Activated T-helper 2 cell treated with anti-CD3 and anti-CD28 coated beads, Interferon-gamma antibody, Interleukin-2, Interleukin-4, amounts not matched to agents 10 μg/mL and 5 μg/mL and 100 μg/mL, durations not matched to agents 14 hours and 24 hours and 36 hours (primary cell): ENCODE measurements at regions not wholly inside any gene's neighbourhood (a gene's known extent, or its start where the extent isn't known, plus 50 kb on each side); places are given as distances from the start of the nearest gene placed in this dataset.

Experiments used
- DNase-seq: peaks from one replicate; pipeline ENCODE4 v3.0.0; 2021; ENCODE audit warnings: low spot score
- H3K27ac Mint-ChIP-seq: one replicate; pipeline ENCODE4 v1.8.0; 2021; ENCODE audit warnings: mixed read lengths
- H3K27me3 Mint-ChIP-seq: one replicate; pipeline ENCODE4 v1.8.0; 2021; ENCODE audit warnings: low read depth, mixed read lengths
- H3K36me3 Mint-ChIP-seq: one replicate; pipeline ENCODE4 v1.8.0; 2021; ENCODE audit warnings: low read depth, mixed read lengths
- H3K4me1 Mint-ChIP-seq: one replicate; pipeline ENCODE4 v1.8.0; 2021; ENCODE audit warnings: low read depth, mixed read lengths
- H3K4me3 Mint-ChIP-seq: one replicate; pipeline ENCODE4 v1.8.0; 2021; ENCODE audit warnings: low read depth, mild to moderate bottlenecking, moderate library complexity, mixed read lengths
- H3K9me3 Mint-ChIP-seq: one replicate; pipeline ENCODE4 v1.8.0; 2021; ENCODE audit warnings: mixed read lengths
- intact Hi-C: fragments of 100-400 bp; cut with micrococcal nuclease; formaldehyde crosslinking; loops from one replicate; pipeline ENCODE4 v1.15.1; 2023

DNA sequence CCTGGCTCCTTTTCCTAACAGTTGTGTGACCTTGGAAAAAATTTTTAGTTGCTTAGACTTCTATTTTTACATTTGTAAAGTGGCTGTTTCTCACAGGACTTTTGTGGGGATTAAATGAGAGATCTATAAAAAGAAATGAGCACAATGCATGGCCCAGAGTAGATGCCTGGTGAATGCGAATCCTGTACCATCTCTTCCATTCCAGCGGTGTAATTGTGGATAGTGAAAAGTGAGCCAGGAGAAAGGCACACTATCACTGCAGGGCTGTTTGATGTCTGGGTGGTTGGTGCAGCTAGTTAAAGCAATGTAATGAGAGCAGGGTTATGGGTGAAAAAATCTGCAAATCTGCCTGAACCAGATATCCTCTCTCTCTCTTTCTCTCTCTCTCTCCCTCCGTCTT lies 347.5 kb upstream of the CITED2 start:
- intact Hi-C loops, result no loop called here
- no peaks in the 10 kb centered on the region for H3K9me3 Mint-ChIP-seq
- H3K36me3 Mint-ChIP-seq, result no peaks in the 10 kb centered on the region
- no peak overlapping the region for H3K4me3 Mint-ChIP-seq
- H3K27ac Mint-ChIP-seq, result no peak overlapping the region
- H3K27me3 Mint-ChIP-seq, result no peaks in the 10 kb centered on the region
- H3K4me1 Mint-ChIP-seq, result no peaks in the 10 kb centered on the region
- no peak for DNase-seq

DNA sequence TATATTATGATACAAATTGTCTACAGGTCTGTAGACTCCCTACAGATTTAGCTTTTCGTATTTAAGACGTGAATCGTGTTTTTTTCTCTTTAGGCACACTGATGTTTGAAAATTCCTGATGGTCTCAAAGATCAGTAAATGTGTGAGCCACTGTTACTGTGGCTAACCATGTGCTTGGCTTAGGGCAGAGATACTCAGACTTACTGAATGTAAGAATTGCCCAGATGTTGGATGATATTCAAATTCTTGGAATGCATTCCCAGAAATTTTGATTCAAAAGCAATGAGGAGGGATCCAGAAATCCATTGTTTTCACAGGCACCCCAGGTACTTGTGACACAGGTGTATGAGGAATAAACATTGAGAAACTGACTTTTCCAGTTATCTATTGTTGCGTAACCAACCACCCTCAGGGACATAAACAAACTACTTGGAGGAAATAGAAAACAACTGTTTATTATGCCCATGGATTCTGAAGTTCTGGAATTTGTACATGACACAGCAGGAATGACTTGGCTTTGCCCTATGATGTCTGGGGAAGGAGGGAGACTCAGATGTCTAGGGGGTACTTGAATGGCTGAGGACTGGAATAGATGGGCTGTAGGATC lies 339.6 kb upstream of the CITED2 start:
- no peaks in the 10 kb centered on the region for H3K9me3 Mint-ChIP-seq
- H3K4me1 Mint-ChIP-seq, result no peaks in the 10 kb centered on the region
- H3K27ac Mint-ChIP-seq, result no peak overlapping the region
- H3K36me3 Mint-ChIP-seq, result no peaks in the 10 kb centered on the region
- DNase-seq, result no peak
- intact Hi-C loops, result no loop called here
- H3K27me3 Mint-ChIP-seq, result peaks cover 17% of the 10 kb centered on the region
- H3K4me3 Mint-ChIP-seq, result no peak overlapping the region

DNA sequence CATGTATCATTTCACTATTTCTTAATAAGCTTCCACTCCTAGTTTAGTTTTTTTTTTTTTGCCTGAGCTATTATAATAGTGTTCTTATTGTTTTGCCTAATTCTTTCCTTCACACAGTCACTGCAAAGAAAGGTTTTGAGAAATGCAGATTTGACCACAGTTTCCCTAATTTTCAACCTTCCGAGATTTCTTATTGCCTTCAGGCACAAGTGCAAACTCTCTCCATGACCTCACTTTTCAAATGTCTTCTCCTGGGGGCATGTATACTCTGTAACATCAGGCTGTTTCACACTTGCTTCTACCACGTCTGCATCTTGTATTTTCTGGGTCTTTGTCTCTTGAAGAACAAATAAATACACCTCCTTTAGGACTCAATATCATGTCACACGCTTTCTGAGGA lies 339.0 kb upstream of the CITED2 start:
- H3K4me3 Mint-ChIP-seq, result no peak overlapping the region
- no peaks in the 10 kb centered on the region for H3K9me3 Mint-ChIP-seq
- DNase-seq, result no peak
- intact Hi-C loops, result no loop called here
- H3K36me3 Mint-ChIP-seq, result no peaks in the 10 kb centered on the region
- H3K27me3 Mint-ChIP-seq, result peaks cover 17% of the 10 kb centered on the region
- no peak overlapping the region for H3K27ac Mint-ChIP-seq
- no peaks in the 10 kb centered on the region for H3K4me1 Mint-ChIP-seq

DNA sequence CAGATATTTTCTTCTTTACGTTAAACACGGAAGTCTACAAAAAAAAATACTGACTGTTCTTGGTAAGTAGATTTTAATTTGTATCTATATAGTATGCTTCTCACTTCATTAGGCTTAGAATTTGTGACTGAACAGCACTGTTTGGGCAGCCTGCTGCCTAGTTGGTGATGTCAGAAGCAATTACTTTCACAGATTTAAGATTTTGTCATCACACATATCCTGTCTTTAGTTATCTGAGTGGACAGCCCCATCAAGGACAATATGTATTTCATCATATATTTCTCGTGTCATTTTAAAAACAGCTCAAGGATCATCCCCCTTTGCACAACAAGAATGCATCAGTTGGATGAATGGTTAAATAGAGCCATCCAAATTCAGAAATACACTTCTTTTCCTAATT lies 338.4 kb upstream of the CITED2 start:
- Mint-ChIP-seq H3K36me3 (no peaks in the 10 kb centered on the region), H3K27ac (no peak overlapping the region), H3K4me3 (no peak overlapping the region), H3K27me3 (peaks cover 17% of the 10 kb centered on the region), H3K9me3 (no peaks in the 10 kb centered on the region), H3K4me1 (no peaks in the 10 kb centered on the region)
- no peak for DNase-seq
- intact Hi-C loops, result no loop called here

DNA sequence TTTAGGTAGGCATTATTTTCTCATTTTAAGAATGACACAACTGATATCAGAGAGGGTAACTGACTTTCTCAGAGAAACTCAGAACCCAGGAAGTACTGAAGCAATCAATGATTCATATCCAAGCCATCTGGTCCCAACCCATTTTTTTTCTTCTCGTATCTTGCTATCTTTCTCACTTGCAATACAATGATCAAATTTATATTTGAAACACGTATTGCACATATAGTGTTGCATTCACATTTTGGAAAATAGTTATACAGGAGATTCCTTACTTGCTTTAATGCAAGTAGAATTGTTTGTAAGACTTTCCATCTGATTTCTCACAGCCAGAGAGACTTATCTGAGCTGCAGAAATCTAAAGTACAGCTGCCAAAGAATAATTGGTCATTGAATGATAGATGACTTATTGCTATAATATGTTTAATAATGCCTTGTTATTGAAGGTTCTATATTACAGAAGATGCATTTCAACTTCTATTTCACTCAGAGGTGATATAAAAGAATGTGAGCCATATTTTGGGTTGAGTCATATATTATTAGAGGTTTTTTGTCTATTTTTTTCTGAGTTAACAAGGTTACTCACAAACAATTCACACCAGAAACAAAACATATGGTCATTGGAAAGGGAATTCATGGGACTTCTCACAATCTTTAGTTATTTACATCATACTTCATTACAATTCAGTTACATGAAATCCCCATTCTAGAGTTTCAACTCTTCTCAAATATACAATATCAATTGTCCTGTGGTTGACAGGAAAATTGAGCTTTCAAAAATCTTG lies 337.5 kb upstream of the CITED2 start:
- intact Hi-C loops, result no loop called here
- Mint-ChIP-seq H3K36me3 (no peaks in the 10 kb centered on the region), H3K27ac (no peak overlapping the region), H3K4me1 (no peaks in the 10 kb centered on the region), H3K27me3 (peaks cover 17% of the 10 kb centered on the region), H3K4me3 (no peak overlapping the region), H3K9me3 (no peaks in the 10 kb centered on the region)
- no peak for DNase-seq

DNA sequence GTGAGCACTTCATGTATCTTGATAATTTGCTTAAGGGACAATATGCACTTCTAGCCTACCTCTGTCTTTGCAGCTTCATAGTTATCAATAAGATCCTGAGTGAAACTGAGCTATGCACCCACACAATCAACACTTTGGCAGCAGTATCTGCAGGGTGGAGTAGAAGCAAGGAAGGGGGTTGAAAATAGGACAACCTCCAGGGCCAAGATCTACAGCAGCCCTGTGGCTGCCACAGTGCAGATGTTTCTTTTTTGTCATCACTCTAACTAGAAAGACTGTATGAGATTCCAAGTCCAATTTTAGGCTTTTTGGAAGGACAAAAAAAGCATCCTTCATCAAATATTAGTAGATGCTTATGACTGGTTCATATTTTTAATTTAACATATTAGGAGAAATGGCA lies 336.1 kb upstream of the CITED2 start:
- Mint-ChIP-seq H3K4me3 (no peak overlapping the region), H3K4me1 (no peaks in the 10 kb centered on the region), H3K27ac (no peak overlapping the region), H3K9me3 (no peaks in the 10 kb centered on the region), H3K36me3 (no peaks in the 10 kb centered on the region), H3K27me3 (peaks cover 16% of the 10 kb centered on the region)
- intact Hi-C loops, result no loop called here
- DNase-seq, result no peak

DNA sequence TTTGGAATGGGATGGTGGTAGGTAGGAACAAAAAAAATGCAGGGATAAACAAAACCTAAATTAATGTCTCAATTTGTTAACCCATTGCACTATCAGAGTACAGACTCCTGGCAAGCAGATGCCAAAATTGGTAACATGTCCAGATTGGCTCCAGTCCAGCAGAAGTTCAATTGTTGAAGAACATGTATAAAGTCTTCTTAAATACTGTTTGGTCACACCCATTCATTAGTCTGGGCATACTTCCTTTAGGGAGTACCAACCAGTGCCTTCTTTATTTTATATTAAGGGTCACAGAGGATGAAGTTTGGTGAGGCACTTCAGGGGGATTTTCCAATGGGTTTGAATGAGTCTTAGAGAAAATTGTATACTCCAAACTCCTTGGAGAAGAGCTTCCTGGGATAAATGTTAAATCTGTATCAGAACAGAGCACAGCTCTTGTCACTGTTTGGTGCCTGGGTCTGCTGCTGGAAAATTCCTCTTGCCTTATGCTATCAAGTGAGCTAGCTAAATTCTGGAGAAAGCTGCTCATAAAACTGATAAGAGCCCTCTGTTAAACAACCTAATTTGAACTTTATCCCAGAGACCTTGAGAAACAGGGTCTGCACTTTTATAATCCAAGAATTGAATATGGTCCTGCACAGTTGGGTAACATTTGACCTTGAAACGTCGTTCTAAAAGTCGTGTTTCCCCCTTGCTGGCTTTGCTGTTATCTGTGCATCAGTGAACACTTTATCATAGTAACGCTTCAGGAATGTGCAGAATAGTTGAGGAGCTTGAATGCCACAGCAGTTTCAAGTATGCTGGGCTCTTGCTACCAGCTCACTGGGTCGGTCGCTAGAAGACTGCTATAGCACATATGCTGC lies 334.1 kb upstream of the CITED2 start:
- Mint-ChIP-seq H3K36me3 (no peaks in the 10 kb centered on the region), H3K4me3 (no peak overlapping the region), H3K27me3 (peaks cover 10% of the 10 kb centered on the region), H3K4me1 (no peaks in the 10 kb centered on the region), H3K9me3 (no peaks in the 10 kb centered on the region), H3K27ac (no peak overlapping the region)
- no peak for DNase-seq
- intact Hi-C loops, result no loop called here

DNA sequence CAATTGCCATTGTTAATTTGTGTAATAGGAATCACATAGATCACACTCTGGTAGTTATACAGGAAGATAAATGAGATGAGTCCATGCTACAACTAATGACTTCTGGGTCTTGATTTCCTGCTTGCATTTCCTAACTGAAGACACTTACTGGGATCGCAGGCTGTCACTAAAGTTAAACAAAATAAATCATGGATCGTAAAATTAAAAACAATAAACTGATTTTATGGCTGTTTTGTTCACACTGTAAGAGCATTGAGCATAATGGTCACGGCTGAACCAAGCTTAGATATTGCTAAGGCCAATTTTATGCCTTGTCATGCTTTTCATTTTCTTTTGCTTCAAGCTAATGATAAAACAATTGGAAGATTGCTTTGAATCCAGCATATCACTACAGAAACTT lies 332.5 kb upstream of the CITED2 start:
- intact Hi-C loops, result no loop called here
- Mint-ChIP-seq H3K27me3 (peaks cover 8% of the 10 kb centered on the region), H3K27ac (no peak overlapping the region), H3K4me1 (no peaks in the 10 kb centered on the region), H3K36me3 (no peaks in the 10 kb centered on the region), H3K9me3 (no peaks in the 10 kb centered on the region), H3K4me3 (no peak overlapping the region)
- DNase-seq, result no peak

DNA sequence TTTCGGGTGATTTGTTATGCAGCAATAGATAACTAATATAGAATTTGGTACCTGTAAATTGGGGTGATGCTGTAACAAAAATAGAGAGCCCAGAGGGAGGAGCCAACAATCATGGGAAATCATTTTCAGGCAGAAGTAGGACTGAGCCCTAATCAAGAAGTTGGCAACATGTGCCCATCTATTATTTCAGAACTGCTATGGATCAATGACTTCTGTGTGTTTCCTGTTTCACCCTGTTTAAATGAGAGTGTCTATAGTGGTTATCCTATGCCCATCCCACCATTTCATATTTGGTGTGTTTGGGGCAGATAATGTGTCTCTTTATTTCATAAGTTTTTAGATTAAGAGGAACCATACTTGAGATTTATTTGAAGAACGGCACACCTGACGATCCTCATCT lies 330.8 kb upstream of the CITED2 start:
- H3K4me1 Mint-ChIP-seq, result no peaks in the 10 kb centered on the region
- H3K9me3 Mint-ChIP-seq, result no peaks in the 10 kb centered on the region
- no peaks in the 10 kb centered on the region for H3K36me3 Mint-ChIP-seq
- H3K27me3 Mint-ChIP-seq, result peaks cover under 1% of the 10 kb centered on the region
- intact Hi-C loops, result no loop called here
- H3K4me3 Mint-ChIP-seq, result no peak overlapping the region
- H3K27ac Mint-ChIP-seq, result no peak overlapping the region
- no peak for DNase-seq

DNA sequence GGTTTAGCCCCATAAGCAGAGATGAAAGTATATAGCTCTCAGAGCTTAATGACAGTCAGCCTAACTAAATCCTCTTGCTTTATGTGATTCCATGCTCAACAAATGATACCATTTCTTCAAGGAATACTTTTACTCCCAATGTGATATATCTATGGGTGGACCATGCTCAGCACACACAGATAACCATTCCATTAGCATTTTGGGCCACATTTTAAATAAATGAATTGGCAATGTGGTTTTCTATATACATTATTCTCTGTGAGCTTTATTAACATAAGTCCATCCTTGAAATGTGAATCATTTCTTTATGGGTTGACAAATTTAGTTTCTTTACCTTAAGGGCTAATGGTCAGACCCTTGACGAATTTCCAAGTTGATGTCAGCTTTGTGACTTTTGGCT lies 329.3 kb upstream of the CITED2 start:
- H3K9me3 Mint-ChIP-seq, result no peaks in the 10 kb centered on the region
- H3K36me3 Mint-ChIP-seq, result no peaks in the 10 kb centered on the region
- DNase-seq, result no peak
- no peaks in the 10 kb centered on the region for H3K27me3 Mint-ChIP-seq
- H3K4me1 Mint-ChIP-seq, result no peaks in the 10 kb centered on the region
- H3K4me3 Mint-ChIP-seq, result no peak overlapping the region
- no peak overlapping the region for H3K27ac Mint-ChIP-seq
- intact Hi-C loops, result no loop called here

DNA sequence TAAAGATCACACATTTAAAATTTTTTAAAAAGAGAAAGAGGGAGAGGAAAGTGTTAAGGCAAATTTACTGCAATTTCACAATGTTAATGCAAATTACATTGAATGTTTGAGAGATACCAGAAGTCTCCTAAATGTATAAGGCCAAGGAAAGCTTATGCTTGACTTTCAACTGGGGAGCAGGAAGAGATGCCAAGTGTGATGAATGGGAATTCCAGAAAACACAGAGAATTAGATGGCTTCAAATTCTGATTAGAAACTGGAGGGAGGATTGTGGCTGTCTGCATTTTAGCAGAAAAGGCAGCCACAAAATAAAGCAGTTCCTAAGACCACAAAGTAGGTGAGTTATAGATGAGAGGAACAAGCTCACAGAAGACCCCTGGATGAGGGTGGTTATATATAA lies 328.3 kb upstream of the CITED2 start:
- intact Hi-C loops, result no loop called here
- H3K9me3 Mint-ChIP-seq, result no peaks in the 10 kb centered on the region
- no peak overlapping the region for H3K27ac Mint-ChIP-seq
- no peaks in the 10 kb centered on the region for H3K27me3 Mint-ChIP-seq
- no peak for DNase-seq
- H3K36me3 Mint-ChIP-seq, result no peaks in the 10 kb centered on the region
- H3K4me1 Mint-ChIP-seq, result no peaks in the 10 kb centered on the region
- no peak overlapping the region for H3K4me3 Mint-ChIP-seq

DNA sequence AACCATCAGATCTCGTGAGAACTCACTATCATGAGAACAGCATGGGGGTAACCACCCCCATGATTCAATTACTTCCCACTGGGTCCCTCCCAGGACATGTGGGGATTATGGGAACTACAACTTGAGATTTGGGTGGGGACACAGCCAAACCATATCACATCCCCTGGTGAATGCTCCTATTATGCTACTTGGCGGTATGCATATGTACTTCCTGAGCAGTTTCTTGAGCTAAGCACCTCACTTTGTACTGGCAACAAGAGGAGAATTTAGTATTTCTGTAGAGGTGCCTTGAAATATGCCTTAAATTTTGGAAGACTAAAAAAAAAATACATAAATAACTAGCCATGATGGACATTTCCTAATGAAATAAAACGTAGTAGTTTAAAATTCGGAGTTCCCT lies 327.2 kb upstream of the CITED2 start:
- intact Hi-C loops, result no loop called here
- Mint-ChIP-seq H3K27ac (no peak overlapping the region), H3K9me3 (no peaks in the 10 kb centered on the region), H3K4me3 (no peak overlapping the region), H3K4me1 (no peaks in the 10 kb centered on the region), H3K36me3 (no peaks in the 10 kb centered on the region), H3K27me3 (no peaks in the 10 kb centered on the region)
- DNase-seq, result no peak

DNA sequence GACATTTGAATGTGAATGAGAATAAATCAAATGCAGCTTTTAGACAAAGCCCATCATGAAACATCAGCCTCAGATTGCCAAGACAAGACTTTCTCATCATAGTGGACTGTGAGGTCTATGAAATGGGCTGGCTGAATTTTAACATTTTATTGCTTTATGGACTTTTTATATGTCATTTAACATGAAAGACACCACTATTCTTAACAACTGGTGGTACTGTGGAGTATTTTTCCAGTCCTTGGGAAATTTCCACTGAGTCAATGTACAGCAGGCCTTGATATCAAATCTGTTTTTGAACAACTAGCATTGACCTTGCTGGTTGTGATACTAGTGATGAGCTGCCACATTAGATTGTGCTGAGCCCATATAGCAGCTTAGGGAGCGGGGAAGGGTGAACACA lies 326.6 kb upstream of the CITED2 start:
- H3K27me3 Mint-ChIP-seq, result no peaks in the 10 kb centered on the region
- intact Hi-C loops, result no loop called here
- no peaks in the 10 kb centered on the region for H3K4me1 Mint-ChIP-seq
- DNase-seq, result no peak
- H3K36me3 Mint-ChIP-seq, result no peaks in the 10 kb centered on the region
- no peaks in the 10 kb centered on the region for H3K9me3 Mint-ChIP-seq
- no peak overlapping the region for H3K27ac Mint-ChIP-seq
- H3K4me3 Mint-ChIP-seq, result no peak overlapping the region
